GM23248 (cell line): ENCODE measurements at regions not wholly inside any gene's neighbourhood (a gene's known extent, or its start where the extent isn't known, plus 50 kb on each side); places are given as distances from the start of the nearest gene placed in this dataset.

Source experiments
- EZH2 ChIP-seq: fragments of 200-600 bp; sonication (generic); IDR thresholded peaks from 2 replicates; pipeline ENCODE4 v1.6.1; 2018; ENCODE audit warnings: antibody characterized with exemption, mild to moderate bottlenecking; ENCODE audit not compliant: insufficient read depth, poor library complexity, severe bottlenecking
- EZH2phosphoT487 ChIP-seq: fragments of 200-600 bp; sonication (generic); IDR thresholded peaks from 2 replicates; pipeline ENCODE4 v1.6.1; 2018; ENCODE audit warnings: antibody characterized with exemption, moderate library complexity, mild to moderate bottlenecking, low read depth; ENCODE audit not compliant: insufficient read depth

GRCh38 chrX:138229718-138230117 is 481.8 kb downstream of the FGF13 start:
- TF ChIP-seq EZH2 (no peak), EZH2phosphoT487 (no peak)
